Stimulated activated CD4-positive, alpha-beta T cell treated with anti-CD3 and anti-CD28 coated beads, Interleukin-12 subunit alpha, Interleukin-12 subunit beta, amount 100 ng/mL, for 4 hours (primary cell): ENCODE measurements at regions not wholly inside any gene's neighbourhood (a gene's known extent, or its start where the extent isn't known, plus 50 kb on each side); places are given as distances from the start of the nearest gene placed in this dataset.

Experiments
- DNase-seq: peaks from one replicate; pipeline ENCODE4 v3.0.0-alpha.2; 2020

GRCh38 chr18:73279498-73279897 lies 411.7 kb upstream of the NETO1 start:
- no peak for DNase-seq

- DNase-seq, result no peak
Observed at GRCh38 chr18:73274812-73275621, 407.2 kb upstream of the NETO1 start.

GRCh38 chr18:73270920-73271634 lies 403.3 kb upstream of the NETO1 start:
- DNase-seq, result no peak

GRCh38 chr18:73264562-73264921 lies 396.8 kb upstream of the NETO1 start:
- DNase-seq, result no peak

GRCh38 chr18:73261923-73262322 lies 394.1 kb upstream of the NETO1 start:
- no peak for DNase-seq

GRCh38 chr18:73261243-73261642 lies 393.5 kb upstream of the NETO1 start:
- no peak for DNase-seq

- no peak for DNase-seq
Observed at GRCh38 chr18:73258375-73259087, 390.7 kb upstream of the NETO1 start.

- no peak for DNase-seq
Observed at GRCh38 chr18:73254564-73254963, 386.8 kb upstream of the NETO1 start.

GRCh38 chr18:73249030-73249429 lies 381.2 kb upstream of the NETO1 start:
- DNase-seq, result no peak

GRCh38 chr18:73246763-73247162 lies 379.0 kb upstream of the NETO1 start:
- no peak for DNase-seq

GRCh38 chr18:73245345-73245744 lies 377.6 kb upstream of the NETO1 start:
- DNase-seq, result no peak

- no peak for DNase-seq
Observed at GRCh38 chr18:73244401-73244800, 376.6 kb upstream of the NETO1 start.

GRCh38 chr18:73240899-73241298 lies 373.1 kb upstream of the NETO1 start:
- DNase-seq, result no peak

- no peak for DNase-seq
Observed at GRCh38 chr18:73235921-73236320, 368.1 kb upstream of the NETO1 start.

- DNase-seq, result no peak
Observed at GRCh38 chr18:73235491-73235890, 367.7 kb upstream of the NETO1 start.

GRCh38 chr18:73232933-73233332 lies 365.1 kb upstream of the NETO1 start:
- no peak for DNase-seq

- no peak for DNase-seq
Observed at GRCh38 chr18:73220663-73221062, 352.9 kb upstream of the NETO1 start.

- no peak for DNase-seq
Observed at GRCh38 chr18:73218293-73218692, 350.5 kb upstream of the NETO1 start.

- DNase-seq, result no peak
Observed at GRCh38 chr18:73214970-73215369, 347.2 kb upstream of the NETO1 start.

- no peak for DNase-seq
Observed at GRCh38 chr18:73212442-73212841, 344.7 kb upstream of the NETO1 start.

- no peak for DNase-seq
Observed at GRCh38 chr18:73201940-73202339, 334.2 kb upstream of the NETO1 start.

- no peak for DNase-seq
Observed at GRCh38 chr18:73199151-73199550, 331.4 kb upstream of the NETO1 start.

- DNase-seq, result no peak
Observed at GRCh38 chr18:73189718-73190117, 321.9 kb upstream of the NETO1 start.

- DNase-seq, result no peak
Observed at GRCh38 chr18:73168236-73168635, 300.4 kb upstream of the NETO1 start.
